Suprapubic skin (tissue), 4 donors: ENCODE measurements at regions not wholly inside any gene's neighbourhood (a gene's known extent, or its start where the extent isn't known, plus 50 kb on each side); places are given as distances from the start of the nearest gene placed in this dataset.
"Not testable (repeated sequence)": the region's sequence is repeated elsewhere in the genome, so short reads cannot be mapped to it uniquely, and the experiment has no call there.

Source experiments
- DNase-seq, 2 donors: peaks; one replicate each; pipeline ENCODE4 v3.0.0-alpha.2; 2019; ENCODE audit warnings: low spot score in 2 of 2
- H3K27ac ChIP-seq: fragments of 200-600 bp; sonication (generic); one replicate; pipeline ENCODE4 v1.5.1; 2019
- H3K27me3 ChIP-seq: fragments of 200-600 bp; sonication (generic); one replicate; pipeline ENCODE4 v1.5.1; 2019
- H3K36me3 ChIP-seq: fragments of 200-600 bp; sonication (generic); one replicate; pipeline ENCODE4 v1.5.1; 2019
- H3K4me1 ChIP-seq: fragments of 200-600 bp; sonication (generic); one replicate; pipeline ENCODE4 v1.5.1; 2019
- H3K4me3 ChIP-seq: fragments of 200-600 bp; sonication (generic); one replicate; pipeline ENCODE4 v1.5.1; 2019; ENCODE audit warnings: mild to moderate bottlenecking
- H3K9me3 ChIP-seq: fragments of 200-600 bp; sonication (generic); one replicate; pipeline ENCODE4 v1.5.1; 2019
- CTCF ChIP-seq, 2 donors: fragments of 200-600 bp in 1 of 2; fragments of 450-650 bp in 1 of 2; sonication (generic) in 1 of 2; IDR thresholded peaks; one replicate each; pipeline ENCODE4 v1.5.1; 2016 to 2019; ENCODE audit warnings: antibody characterized with exemption in 2 of 2, mild to moderate bottlenecking in 1 of 2, moderate library complexity in 1 of 2
- EP300 ChIP-seq: sonication (generic); formaldehyde crosslinking; IDR thresholded peaks from one replicate; pipeline ENCODE4 v1.6.1; 2017; ENCODE audit warnings: antibody characterized with exemption
- POLR2A ChIP-seq, 2 donors: fragments of 450-650 bp; IDR thresholded peaks; one replicate each; pipeline ENCODE4 v1.6.1; 2017; ENCODE audit warnings: antibody characterized with exemption in 2 of 2, mild to moderate bottlenecking in 2 of 2, moderate library complexity in 2 of 2
- POLR2AphosphoS5 ChIP-seq, 3 donors: sonication (generic); formaldehyde crosslinking; IDR thresholded peaks; one replicate each; pipeline ENCODE4 v1.6.1; 2017; ENCODE audit warnings: antibody characterized with exemption in 3 of 3
- WGBS: methylation state at CpG from one replicate; pipeline ENCODE4 v1.1.5; 2018; 5-methylcytosine and 5-hydroxymethylcytosine counted together

DNA sequence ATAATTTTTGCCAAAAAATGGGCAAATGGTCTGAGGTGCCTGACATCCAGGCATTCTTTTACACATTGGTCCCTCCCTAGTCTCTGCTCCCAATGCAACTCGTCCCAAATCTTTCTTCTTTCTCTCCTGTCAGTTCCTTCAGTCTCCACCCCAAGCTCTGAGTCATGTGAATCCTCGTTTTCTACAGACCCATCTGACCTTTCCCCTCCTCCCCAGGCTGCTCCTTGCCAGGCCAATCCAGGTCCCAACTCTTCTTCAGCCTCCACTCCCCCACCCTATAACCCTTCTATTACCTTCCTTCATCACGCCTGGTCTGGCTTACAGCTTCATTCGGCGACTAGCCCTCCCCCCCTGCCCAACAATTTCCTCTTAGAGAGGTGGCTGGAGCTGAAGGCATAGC, 55.3 kb downstream of the BBS10 start:
- H3K9me3 ChIP-seq, H3K4me3 ChIP-seq, DNase-seq, H3K4me1 ChIP-seq, H3K36me3 ChIP-seq, H3K27me3 ChIP-seq, H3K27ac ChIP-seq: not testable (repeated sequence)
- WGBS: 86% methylated on average over 5 of the region's 5 CpGs

GRCh38 chr12:76292305-76292704, 55.9 kb downstream of the BBS10 start:
- DNase-seq: not testable (repeated sequence)

GRCh38 chr12:76290963-76291859, 57.0 kb downstream of the BBS10 start:
- 68% methylated on average over 3 of the region's 3 CpGs for WGBS
- H3K27ac ChIP-seq: no peak overlapping the region
- H3K27me3 ChIP-seq: no peaks in the 10 kb centered on the region
- no peaks in the 10 kb centered on the region for H3K4me1 ChIP-seq
- TF ChIP-seq POLR2A (IDR thresholded peaks at IDR 0.05) (no peak), CTCF (IDR thresholded peaks at IDR 0.05) (no peak), EP300 (no peak), POLR2AphosphoS5 (IDR thresholded peaks at IDR 0.05) (no peak)
- DNase-seq: no peak
- no peaks in the 10 kb centered on the region for H3K36me3 ChIP-seq
- no peak overlapping the region for H3K4me3 ChIP-seq
- H3K9me3 ChIP-seq: no peaks in the 10 kb centered on the region

More at GRCh38 chr12:76292305-76292704, 55.9 kb downstream of the BBS10 start:
- WGBS: 96% methylated on average over 8 of the region's 8 CpGs
- not testable (repeated sequence) for H3K27ac ChIP-seq, H3K9me3 ChIP-seq, H3K4me3 ChIP-seq, H3K4me1 ChIP-seq, H3K27me3 ChIP-seq, H3K36me3 ChIP-seq

DNA sequence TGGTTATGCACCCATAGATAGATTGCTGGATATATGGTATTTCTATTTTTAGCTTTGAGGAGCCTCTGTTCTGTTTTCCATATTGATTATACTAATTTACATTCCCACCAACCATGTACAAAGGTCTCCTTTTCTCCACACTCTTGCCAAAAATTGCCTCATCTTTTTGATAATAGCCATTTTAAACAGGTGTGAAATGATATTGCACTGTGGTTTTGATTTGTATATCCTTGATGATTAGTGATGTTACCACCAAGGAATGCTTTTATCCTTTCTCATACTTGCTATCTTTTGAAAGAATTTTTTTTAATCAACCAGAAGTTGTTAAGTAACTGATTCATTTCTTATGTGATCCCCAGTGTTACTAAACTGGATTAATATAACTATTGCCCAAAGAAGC, 60.0 kb downstream of the BBS10 start:
- no peaks in the 10 kb centered on the region for H3K9me3 ChIP-seq
- H3K27ac ChIP-seq: no peak overlapping the region
- DNase-seq: no peak
- no peak for TF ChIP-seq CTCF (IDR thresholded peaks at IDR 0.05)
- no peak for TF ChIP-seq EP300
- no peak for TF ChIP-seq POLR2AphosphoS5 (IDR thresholded peaks at IDR 0.05)
- TF ChIP-seq POLR2A (IDR thresholded peaks at IDR 0.05): no peak
- no peaks in the 10 kb centered on the region for H3K27me3 ChIP-seq
- H3K36me3 ChIP-seq: no peaks in the 10 kb centered on the region
- H3K4me3 ChIP-seq: no peak overlapping the region
- no peaks in the 10 kb centered on the region for H3K4me1 ChIP-seq

DNA sequence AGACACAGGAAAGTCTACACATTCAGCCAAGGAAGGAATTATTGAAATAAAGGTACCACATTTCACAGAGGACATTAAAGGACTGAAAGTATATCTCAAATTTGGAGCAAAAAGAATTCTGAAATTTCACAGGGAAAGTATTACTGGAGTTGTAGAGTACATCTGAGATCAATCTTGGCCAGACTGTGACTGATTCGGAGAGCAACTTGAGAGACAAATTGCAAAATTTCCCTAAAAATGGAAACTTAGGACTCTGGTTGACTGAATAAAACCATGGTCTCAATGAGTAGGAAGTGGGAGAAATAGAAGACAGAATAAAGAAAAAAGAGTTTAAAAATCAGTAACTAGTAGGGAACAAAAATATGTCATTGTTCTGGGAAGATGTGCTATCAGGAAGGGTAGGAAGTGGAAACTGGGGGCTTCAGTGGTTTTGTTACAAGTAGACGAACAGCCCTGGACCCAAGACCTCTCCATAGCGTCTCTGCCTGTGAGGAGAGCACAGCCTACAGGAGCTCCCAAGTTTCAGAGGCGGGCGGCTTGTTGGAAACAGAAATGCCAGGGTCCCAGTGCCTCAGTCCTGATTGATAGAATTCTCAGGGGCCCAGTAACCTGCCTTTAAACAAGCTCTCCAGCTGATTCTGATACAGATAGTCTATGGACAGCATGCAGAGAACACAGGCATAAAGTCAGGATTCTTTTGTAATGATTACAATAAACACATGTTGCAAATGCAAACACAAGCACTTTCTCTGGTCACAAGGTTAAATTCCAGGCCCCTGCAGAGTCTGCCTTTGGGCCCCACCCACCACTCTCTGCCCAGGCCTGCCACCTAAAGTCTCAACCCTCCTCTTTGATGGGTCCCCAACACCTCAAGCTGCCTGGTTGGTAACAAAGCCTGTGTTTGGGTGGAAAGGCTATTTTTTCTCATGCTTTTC, 63.1 kb downstream of the BBS10 start:
- H3K9me3 ChIP-seq: no peaks in the 10 kb centered on the region
- no peaks in the 10 kb centered on the region for H3K36me3 ChIP-seq
- no peaks in the 10 kb centered on the region for H3K4me1 ChIP-seq
- no peak for DNase-seq
- H3K27me3 ChIP-seq: no peaks in the 10 kb centered on the region
- TF ChIP-seq POLR2AphosphoS5 (IDR thresholded peaks at IDR 0.05): no peak
- TF ChIP-seq POLR2A (IDR thresholded peaks at IDR 0.05): no peak
- no peak for TF ChIP-seq EP300
- no peak for TF ChIP-seq CTCF (IDR thresholded peaks at IDR 0.05)
- H3K4me3 ChIP-seq: no peak overlapping the region
- no peak overlapping the region for H3K27ac ChIP-seq
- WGBS: 78% methylated on average over 5 of the region's 5 CpGs

- Histone ChIP-seq H3K4me1 (no peaks in the 10 kb centered on the region), H3K36me3 (no peaks in the 10 kb centered on the region), H3K27ac (no peak overlapping the region), H3K4me3 (no peak overlapping the region), H3K9me3 (no peaks in the 10 kb centered on the region), H3K27me3 (no peaks in the 10 kb centered on the region)
- TF ChIP-seq EP300: no peak
- no peak for TF ChIP-seq POLR2A (IDR thresholded peaks at IDR 0.05)
- no peak for TF ChIP-seq POLR2AphosphoS5 (IDR thresholded peaks at IDR 0.05)
- TF ChIP-seq CTCF (IDR thresholded peaks at IDR 0.05): no peak
- DNase-seq: no peak
These were observed 65.5 kb downstream of the BBS10 start for GRCh38 chr12:76282744-76283143.
